ENCODE measurements at regions not wholly inside any gene's neighbourhood (a gene's known extent, or its start where the extent isn't known, plus 50 kb on each side); places are given as distances from the start of the nearest gene placed in this dataset.

- no peak overlapping the region for H2BK5ac ChIP-seq (ENCODE audit: insufficient read length, low read length)
- peaks cover 14% of the 10 kb centered on the region for H3K4me1 ChIP-seq (ENCODE audit: insufficient read depth, low read length)
- H2AK5ac ChIP-seq (ENCODE audit: insufficient read length, low read length) = no peak overlapping the region
- peak overlapping the region; percentile 17 for H3K4me2 ChIP-seq (ENCODE audit: insufficient read depth, insufficient read length, low read length)
- peaks cover 2 to 3% of the 10 kb centered on the region in 2 experiments; a peak in 2 of 5 replicates for H3K9me3 Mint-ChIP-seq
- H4K5ac ChIP-seq (ENCODE audit: insufficient read length, low read depth, low read length) = no peak overlapping the region
- no peak overlapping the region for H2BK12ac ChIP-seq (ENCODE audit: insufficient read length, low read depth, low read length)
- peak overlapping the region; percentile 55 to 89 (median 79); a peak in 5 of 7 replicates for H3K27ac Mint-ChIP-seq
- no peaks in the 10 kb centered on the region for H3K79me1 ChIP-seq (ENCODE audit: insufficient read depth, low read depth, low read length, poor library complexity, severe bottlenecking)
- no peak for DNase-seq
- peak overlapping the region; percentile 7 for H3K9ac ChIP-seq (ENCODE audit: extremely low read depth, insufficient read length, low read length)
- no peak overlapping the region for H2BK20ac ChIP-seq (ENCODE audit: low read depth, low read length, poor library complexity, severe bottlenecking)
- no peak overlapping the region for H3K4me3 Mint-ChIP-seq
- no peaks in the 10 kb centered on the region for H3K79me2 ChIP-seq (ENCODE audit: insufficient read depth, low read length)
- H3K23me2 ChIP-seq (ENCODE audit: insufficient read length, low read depth, low read length, poor library complexity, severe bottlenecking) = no peaks in the 10 kb centered on the region
- TF ChIP-seq, protein P1, sequence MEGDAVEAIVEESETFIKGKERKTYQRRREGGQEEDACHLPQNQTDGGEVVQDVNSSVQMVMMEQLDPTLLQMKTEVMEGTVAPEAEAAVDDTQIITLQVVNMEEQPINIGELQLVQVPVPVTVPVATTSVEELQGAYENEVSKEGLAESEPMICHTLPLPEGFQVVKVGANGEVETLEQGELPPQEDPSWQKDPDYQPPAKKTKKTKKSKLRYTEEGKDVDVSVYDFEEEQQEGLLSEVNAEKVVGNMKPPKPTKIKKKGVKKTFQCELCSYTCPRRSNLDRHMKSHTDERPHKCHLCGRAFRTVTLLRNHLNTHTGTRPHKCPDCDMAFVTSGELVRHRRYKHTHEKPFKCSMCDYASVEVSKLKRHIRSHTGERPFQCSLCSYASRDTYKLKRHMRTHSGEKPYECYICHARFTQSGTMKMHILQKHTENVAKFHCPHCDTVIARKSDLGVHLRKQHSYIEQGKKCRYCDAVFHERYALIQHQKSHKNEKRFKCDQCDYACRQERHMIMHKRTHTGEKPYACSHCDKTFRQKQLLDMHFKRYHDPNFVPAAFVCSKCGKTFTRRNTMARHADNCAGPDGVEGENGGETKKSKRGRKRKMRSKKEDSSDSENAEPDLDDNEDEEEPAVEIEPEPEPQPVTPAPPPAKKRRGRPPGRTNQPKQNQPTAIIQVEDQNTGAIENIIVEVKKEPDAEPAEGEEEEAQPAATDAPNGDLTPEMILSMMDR (conservative IDR thresholded peaks at IDR 0.05) = no peak
- no peak overlapping the region for H2AFZ ChIP-seq (ENCODE audit: low read length)
- H3K4ac ChIP-seq (ENCODE audit: low read depth, low read length) = no peak overlapping the region
- no peak overlapping the region for H3K23ac ChIP-seq (ENCODE audit: insufficient read length, low read depth, low read length)
- no peaks in the 10 kb centered on the region; the same call in 1 of the 2 replicates for H3K27me3 Mint-ChIP-seq (ENCODE audit: low read depth)
- H4K91ac ChIP-seq (ENCODE audit: insufficient read length, low read depth, low read length) = no peak overlapping the region
- H3K56ac ChIP-seq (ENCODE audit: insufficient read length, low read depth, low read length) = no peak overlapping the region
- no peak overlapping the region for H2BK120ac ChIP-seq (ENCODE audit: low read depth, low read length, poor library complexity, severe bottlenecking)
- H4K8ac ChIP-seq (replicated peaks; ENCODE audit: insufficient read length, low read depth, low read length) = no peak overlapping the region
- H3T11ph ChIP-seq (ENCODE audit: low read length) = no peak overlapping the region
- no peak overlapping the region for H2BK15ac ChIP-seq (ENCODE audit: low read depth, low read length)
- H3K4me1 Mint-ChIP-seq = peaks cover 16 to 28% of the 10 kb centered on the region in 2 experiments
- H3K27ac ChIP-seq (ENCODE audit: insufficient read length, low read depth, low read length) = peak overlapping the region; percentile 19
- WGBS (ENCODE audit: extremely low coverage, insufficient read length, low lambda C conversion rate) = no CpG with 5 or more reads among the region's 3 CpGs
- no peaks in the 10 kb centered on the region for H4K20me1 ChIP-seq (ENCODE audit: control insufficient read depth, insufficient read depth, insufficient read length)
- H3K36me3 Mint-ChIP-seq (ENCODE audit: insufficient read depth in 1 of 3, low read depth in 3 of 3) = peaks cover 0 to 8% (median 0%) of the 10 kb centered on the region in 3 experiments; a peak in 1 of 7 replicates
- H3K9me3 ChIP-seq (ENCODE audit: control insufficient read depth, low read depth, low read length) = no peaks in the 10 kb centered on the region
- no peaks in the 10 kb centered on the region for H3K27me3 ChIP-seq (ENCODE audit: insufficient read depth, low read length)
- H3K18ac ChIP-seq (ENCODE audit: insufficient read length, low read depth, low read length) = no peak overlapping the region
- no peak overlapping the region for H3K14ac ChIP-seq (ENCODE audit: insufficient read depth, low read length)
These were observed 462.4 kb downstream of the RAB38 start for GRCh38 chr11:87712802-87713202.

Data from H9 (cell line).